HG02678 (cell line): ENCODE measurements at regions not wholly inside any gene's neighbourhood (a gene's known extent, or its start where the extent isn't known, plus 50 kb on each side); places are given as distances from the start of the nearest gene placed in this dataset.

Source experiments
- ATAC-seq: cut with Tn5 transposase; IDR thresholded peaks from one replicate; pipeline ENCODE4 v1.9.1; 2021; ENCODE audit warnings: mild to moderate bottlenecking, moderate library complexity; ENCODE audit not compliant: unreplicated experiment

GRCh38 chr2:74063486-74063885 is 78.8 kb downstream of the TET3 start:
- no peak for ATAC-seq

DNA sequence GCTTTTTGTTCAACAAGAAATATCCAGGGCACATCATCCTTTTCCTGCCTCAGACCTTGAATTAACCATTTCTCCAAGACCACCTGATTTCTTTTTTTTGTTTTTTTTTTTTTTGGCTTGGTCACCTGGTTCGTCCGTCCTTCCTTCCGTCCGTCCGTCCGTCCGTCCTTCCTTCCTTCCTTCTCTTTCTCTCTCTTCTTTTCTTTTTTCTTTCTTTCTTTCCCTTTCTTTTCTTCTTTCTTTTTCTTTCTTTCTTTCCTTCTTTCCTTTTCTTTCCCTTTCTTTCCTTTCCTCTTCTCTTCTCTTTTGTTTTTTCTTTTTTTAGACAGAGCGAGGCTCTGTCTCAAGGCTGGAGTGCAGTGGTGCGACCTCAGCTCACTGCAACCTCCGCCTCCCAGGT is 80.7 kb downstream of the TET3 start:
- no peak for ATAC-seq

DNA sequence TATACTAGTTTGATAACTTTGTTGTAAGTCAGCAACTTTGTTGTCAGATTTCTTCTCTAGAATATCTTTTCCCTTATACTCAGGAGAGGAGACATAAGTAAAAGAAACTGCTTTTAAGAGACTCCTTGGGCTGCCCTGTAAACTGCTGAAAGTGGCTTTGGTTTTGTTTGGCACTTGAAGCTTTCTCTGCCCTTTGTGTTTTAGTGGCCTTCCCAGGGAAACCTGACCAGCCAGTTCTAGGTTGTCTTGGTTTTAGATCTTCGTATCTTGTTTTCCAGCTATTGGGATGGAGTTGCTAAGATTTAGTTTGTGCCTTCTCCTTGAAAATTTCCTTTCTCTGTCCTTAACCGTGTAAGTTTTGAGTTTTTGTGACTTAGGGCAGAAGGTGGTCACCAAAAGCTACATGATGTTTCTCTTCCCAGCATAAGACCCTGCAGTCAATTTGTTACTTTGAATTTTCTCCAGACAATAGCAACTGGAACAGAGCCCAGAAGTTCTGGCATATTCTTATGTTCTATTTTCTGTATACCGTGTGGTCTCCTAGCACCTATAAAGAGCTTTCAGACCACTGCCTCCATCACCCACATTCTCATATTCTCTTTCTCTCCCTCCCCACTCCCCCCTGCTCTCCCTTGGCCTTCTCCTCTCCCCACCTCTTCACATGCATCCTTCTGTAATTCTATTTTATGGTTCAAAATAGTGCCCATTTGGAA is 81.1 kb downstream of the BOLA3 start:
- ATAC-seq: no peak

- no peak for ATAC-seq
Measured at GRCh38 chr2:74067221-74067747, 80.4 kb downstream of the BOLA3 start.

- no peak for ATAC-seq
Measured at GRCh38 chr2:74070991-74071390, 76.7 kb downstream of the BOLA3 start.

GRCh38 chr2:74071426-74071825 is 76.3 kb downstream of the BOLA3 start:
- no peak for ATAC-seq

GRCh38 chr2:74072565-74072964 is 75.1 kb downstream of the BOLA3 start:
- no peak for ATAC-seq

DNA sequence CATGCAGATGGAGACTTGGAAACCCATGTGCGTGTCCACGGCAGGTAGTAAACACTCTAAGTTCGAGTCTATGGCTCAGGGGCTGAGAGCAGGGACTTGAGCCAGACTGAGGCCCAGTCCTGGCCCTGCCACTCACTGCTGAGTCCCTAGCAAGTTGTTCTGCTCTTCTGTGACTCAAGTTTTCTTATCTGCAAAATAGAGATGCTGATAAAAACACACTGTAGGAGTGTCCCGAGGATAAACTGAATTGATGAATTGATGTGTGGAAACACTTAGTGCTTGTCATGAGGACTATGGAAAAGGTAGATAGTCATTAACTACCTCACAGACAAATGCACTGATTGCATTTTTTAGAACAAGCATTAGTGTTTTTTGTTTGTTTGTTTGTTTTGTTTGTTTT is 73.2 kb downstream of the BOLA3 start:
- no peak for ATAC-seq

DNA sequence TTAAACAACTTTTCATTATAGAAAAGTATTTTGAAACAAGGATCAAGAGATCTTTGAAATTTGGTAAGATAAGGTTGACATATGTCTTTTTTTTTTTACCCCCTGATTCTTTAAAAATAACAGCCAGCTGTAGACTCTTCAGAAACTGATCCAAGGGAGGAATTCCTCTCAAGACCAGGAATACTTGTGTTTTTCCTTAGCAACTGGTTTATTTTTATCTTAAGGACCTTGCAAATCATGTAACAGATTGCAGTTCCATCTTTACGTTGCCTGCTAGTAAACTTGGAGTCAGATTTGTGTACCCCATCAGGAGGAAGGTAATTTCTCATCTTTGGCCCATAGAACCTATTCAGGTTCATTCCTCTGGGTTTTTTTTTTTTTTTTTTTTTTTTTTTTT is 71.6 kb downstream of the BOLA3 start:
- ATAC-seq: no peak

DNA sequence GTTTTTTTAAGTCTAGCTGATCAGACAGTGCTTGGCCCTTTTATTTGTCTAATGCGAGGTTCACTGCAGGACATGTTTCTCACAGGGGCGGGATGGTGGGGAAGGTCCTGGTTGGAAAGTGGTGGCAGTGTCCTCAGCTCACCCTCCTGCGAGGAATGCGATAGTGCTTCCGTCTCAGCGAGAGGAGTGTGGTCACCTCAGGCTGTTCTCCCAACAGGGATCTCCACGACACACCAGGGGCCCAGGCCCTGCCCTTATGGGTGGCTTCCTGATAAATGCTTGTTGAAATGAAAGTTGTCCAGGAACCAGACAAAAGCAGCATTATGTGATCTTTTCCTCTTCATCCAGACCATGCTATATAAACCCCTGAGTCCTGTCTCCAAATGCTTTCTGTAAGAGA is 70.1 kb downstream of the BOLA3 start:
- ATAC-seq: no peak

DNA sequence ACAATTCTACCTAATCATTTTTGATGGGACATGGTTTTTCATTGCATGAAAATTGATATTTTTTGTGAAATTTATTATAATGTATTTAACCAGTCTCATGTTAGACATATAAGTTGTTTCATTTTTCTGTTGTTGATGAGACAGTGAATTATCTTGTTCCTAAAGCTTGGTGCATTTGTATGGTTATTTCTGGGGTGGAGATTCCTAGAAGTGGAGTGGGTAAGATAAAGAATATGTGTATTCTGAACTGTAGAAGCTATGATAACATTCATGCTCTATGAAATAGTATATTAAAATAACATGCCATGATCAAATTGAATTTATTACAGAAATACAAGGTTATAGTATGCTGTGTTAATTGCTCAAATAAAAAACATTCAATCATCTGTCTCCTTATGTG is 69.2 kb downstream of the BOLA3 start:
- ATAC-seq: no peak

GRCh38 chr2:74079522-74080341 is 68.0 kb downstream of the BOLA3 start:
- peak; percentile 74 for ATAC-seq

DNA sequence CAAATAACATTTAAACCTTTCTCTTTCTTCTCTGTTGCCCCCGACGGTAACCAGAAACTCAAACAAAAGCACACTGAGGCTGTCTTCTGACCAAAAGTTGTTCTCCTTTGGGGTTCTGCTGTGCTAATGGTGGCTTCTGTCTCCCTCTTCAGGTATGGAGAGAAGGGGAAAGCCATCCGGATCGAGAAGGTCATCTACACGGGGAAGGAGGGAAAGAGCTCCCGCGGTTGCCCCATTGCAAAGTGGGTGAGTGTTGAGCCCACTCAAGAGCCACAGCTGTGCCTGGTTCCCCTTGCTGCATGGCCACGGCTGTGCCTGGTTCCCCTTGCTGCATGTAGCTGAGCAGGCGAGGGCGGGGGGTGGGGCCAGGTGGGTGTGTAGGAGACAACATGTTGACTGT is 67.4 kb downstream of the BOLA3 start:
- ATAC-seq: peak; percentile 13

GRCh38 chr2:74081030-74081762 is 66.5 kb downstream of the BOLA3 start:
- ATAC-seq: no peak

DNA sequence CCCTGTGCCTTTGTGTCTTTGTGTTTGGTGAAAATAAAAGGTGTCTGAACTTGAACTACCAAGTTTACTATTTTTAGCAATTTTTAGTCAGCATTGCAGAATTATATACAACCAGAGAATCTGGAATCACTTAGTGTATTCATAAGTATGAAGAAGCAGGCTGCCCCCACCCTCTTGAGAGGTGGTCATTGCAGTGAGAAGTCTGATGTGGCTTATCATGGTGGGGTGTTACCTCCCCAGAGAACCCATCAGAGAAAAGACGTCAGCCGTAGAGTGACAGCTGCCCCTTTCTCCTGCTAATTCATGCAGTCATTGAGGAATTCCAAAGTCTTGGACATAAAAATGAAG is 66.0 kb downstream of the BOLA3 start:
- no peak for ATAC-seq

- no peak for ATAC-seq
Measured at GRCh38 chr2:74083750-74084149, 64.0 kb downstream of the BOLA3 start.
